Prostate gland (tissue), 2 donors: ENCODE measurements at regions not wholly inside any gene's neighbourhood (a gene's known extent, or its start where the extent isn't known, plus 50 kb on each side); places are given as distances from the start of the nearest gene placed in this dataset.

Experiments
- DNase-seq: peaks from one replicate; pipeline ENCODE4 v3.0.0-alpha.2; 2019; ENCODE audit warnings: low spot score
- H3K27ac ChIP-seq, 2 donors: fragments of 200-600 bp; sonication (generic); 2 replicates each; pipeline ENCODE4 v1.5.1; 2017 to 2019
- H3K27me3 ChIP-seq: fragments of 200-600 bp; sonication (generic); replicated peaks from 2 replicates; pipeline ENCODE4 v1.5.1; 2019; ENCODE audit not compliant: insufficient read depth
- H3K36me3 ChIP-seq, 2 donors: fragments of 200-600 bp; sonication (generic); 1 replicate in 1 of 2; 2 replicates in 1 of 2; pipeline versions ENCODE4 v1.5.1 to v1.8.1; 2017 to 2019
- H3K4me1 ChIP-seq: fragments of 200-600 bp; sonication (generic); replicated peaks from 2 replicates; pipeline ENCODE4 v1.5.1; 2019
- H3K4me3 ChIP-seq, 2 donors: fragments of 200-600 bp; sonication (generic); 2 replicates each; pipeline ENCODE4 v1.5.1; 2017 to 2019
- H3K9me3 ChIP-seq: fragments of 200-600 bp; sonication (generic); 2 replicates; pipeline ENCODE4 v1.5.1; 2017
- POLR2A ChIP-seq: fragments of 450-650 bp; IDR thresholded peaks from one replicate; pipeline ENCODE4 v1.6.1; 2016; ENCODE audit warnings: antibody characterized with exemption, mild to moderate bottlenecking
- POLR2AphosphoS5 ChIP-seq: sonication (generic); formaldehyde crosslinking; IDR thresholded peaks from one replicate; pipeline ENCODE4 v1.6.1; 2017; ENCODE audit warnings: antibody characterized with exemption
- WGBS: methylation state at CpG from one replicate; pipeline ENCODE4 v1.1.5; 2018; 5-methylcytosine and 5-hydroxymethylcytosine counted together
- intact Hi-C: fragments of 100-400 bp; cut with DNase I; formaldehyde crosslinking; loops from one replicate; pipeline ENCODE4 v1.14.2; 2022
- TF ChIP-seq, protein P1 (sequence below), 4 experiments: fragments of 200-600 bp in 2 of 4; fragments of 450-650 bp in 2 of 4; sonication (generic) in 2 of 4; IDR thresholded peaks; 1 replicate in 3 of 4; 2 replicates in 1 of 4; pipeline ENCODE4 v1.5.1; 2016 to 2019; ENCODE audit warnings: antibody characterized with exemption in 4 of 4, mild to moderate bottlenecking in 2 of 4, moderate library complexity in 2 of 4

DNA sequence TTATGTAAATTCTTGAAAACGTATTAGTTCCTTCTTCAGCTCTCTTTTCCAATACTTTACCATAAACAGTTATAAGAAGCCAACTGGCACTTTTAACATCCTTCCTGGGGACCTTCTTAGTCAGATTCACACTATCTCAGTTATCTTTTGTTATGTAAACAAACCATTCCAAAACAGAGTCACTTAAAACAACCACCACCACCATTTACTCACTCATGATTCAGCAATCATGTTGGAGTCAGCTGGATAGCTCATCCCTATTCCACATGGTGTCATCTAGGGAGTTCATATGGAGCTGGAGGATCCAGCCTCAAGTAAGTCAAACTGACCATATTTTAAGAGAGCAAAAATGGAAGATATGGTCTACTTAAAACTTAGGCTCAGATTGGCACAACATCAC lies 240.3 kb upstream of the IRX3 start:
- 80% methylated on average over 1 of the region's 1 CpG for WGBS
- H3K27me3 ChIP-seq: no peaks in the 10 kb centered on the region
- TF ChIP-seq, protein P1, sequence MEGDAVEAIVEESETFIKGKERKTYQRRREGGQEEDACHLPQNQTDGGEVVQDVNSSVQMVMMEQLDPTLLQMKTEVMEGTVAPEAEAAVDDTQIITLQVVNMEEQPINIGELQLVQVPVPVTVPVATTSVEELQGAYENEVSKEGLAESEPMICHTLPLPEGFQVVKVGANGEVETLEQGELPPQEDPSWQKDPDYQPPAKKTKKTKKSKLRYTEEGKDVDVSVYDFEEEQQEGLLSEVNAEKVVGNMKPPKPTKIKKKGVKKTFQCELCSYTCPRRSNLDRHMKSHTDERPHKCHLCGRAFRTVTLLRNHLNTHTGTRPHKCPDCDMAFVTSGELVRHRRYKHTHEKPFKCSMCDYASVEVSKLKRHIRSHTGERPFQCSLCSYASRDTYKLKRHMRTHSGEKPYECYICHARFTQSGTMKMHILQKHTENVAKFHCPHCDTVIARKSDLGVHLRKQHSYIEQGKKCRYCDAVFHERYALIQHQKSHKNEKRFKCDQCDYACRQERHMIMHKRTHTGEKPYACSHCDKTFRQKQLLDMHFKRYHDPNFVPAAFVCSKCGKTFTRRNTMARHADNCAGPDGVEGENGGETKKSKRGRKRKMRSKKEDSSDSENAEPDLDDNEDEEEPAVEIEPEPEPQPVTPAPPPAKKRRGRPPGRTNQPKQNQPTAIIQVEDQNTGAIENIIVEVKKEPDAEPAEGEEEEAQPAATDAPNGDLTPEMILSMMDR (IDR thresholded peaks at IDR 0.05): no peak
- no peak for TF ChIP-seq POLR2AphosphoS5
- H3K4me1 ChIP-seq: no peaks in the 10 kb centered on the region
- no peaks in the 10 kb centered on the region for H3K9me3 ChIP-seq
- DNase-seq: no peak
- no peak overlapping the region for H3K4me3 ChIP-seq
- no peaks in the 10 kb centered on the region for H3K36me3 ChIP-seq
- intact Hi-C loops: no loop called here
- no peak overlapping the region for H3K27ac ChIP-seq

- H3K27ac ChIP-seq: no peak overlapping the region
- 89% methylated on average over 1 of the region's 1 CpG for WGBS
- H3K4me3 ChIP-seq: no peak overlapping the region
- DNase-seq: no peak
- TF ChIP-seq, protein P1 (IDR thresholded peaks at IDR 0.05): no peak
- TF ChIP-seq POLR2A (no peak), POLR2AphosphoS5 (no peak)
- no peaks in the 10 kb centered on the region for H3K36me3 ChIP-seq
- H3K9me3 ChIP-seq: no peaks in the 10 kb centered on the region
- no peaks in the 10 kb centered on the region for H3K4me1 ChIP-seq
- no peaks in the 10 kb centered on the region for H3K27me3 ChIP-seq
- intact Hi-C loops: no loop called here
Measured at GRCh38 chr16:54526087-54526486, 239.5 kb upstream of the IRX3 start.

DNA sequence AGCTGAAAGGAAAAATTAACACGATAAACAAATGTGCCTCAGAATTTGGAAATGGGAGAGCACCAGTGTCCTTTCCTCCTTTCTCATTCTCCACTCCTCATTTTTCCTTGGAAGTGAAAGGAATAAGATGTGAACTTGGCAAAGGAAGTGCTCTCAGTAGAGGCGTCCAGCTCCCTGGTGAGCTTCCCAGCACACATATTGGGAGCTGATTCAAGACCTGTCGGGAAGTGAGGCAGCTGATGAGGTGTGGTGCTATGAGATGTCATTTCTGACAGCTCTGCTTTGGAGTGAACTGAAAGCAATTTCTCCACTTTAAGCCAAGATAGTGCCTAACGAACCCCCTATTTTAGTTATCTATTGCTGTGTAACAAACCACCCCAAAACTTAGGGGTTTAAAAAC lies 238.5 kb upstream of the IRX3 start:
- TF ChIP-seq POLR2A: no peak
- TF ChIP-seq, protein P1 (IDR thresholded peaks at IDR 0.05): no peak
- no peak for TF ChIP-seq POLR2AphosphoS5
- H3K27me3 ChIP-seq: no peaks in the 10 kb centered on the region
- intact Hi-C loops: no loop called here
- no peak overlapping the region for H3K4me3 ChIP-seq
- DNase-seq: no peak
- WGBS: 86% methylated on average over 4 of the region's 4 CpGs
- H3K36me3 ChIP-seq: no peaks in the 10 kb centered on the region
- no peaks in the 10 kb centered on the region for H3K4me1 ChIP-seq
- no peaks in the 10 kb centered on the region for H3K9me3 ChIP-seq
- H3K27ac ChIP-seq: no peak overlapping the region

GRCh38 chr16:54522584-54522983 lies 236.0 kb upstream of the IRX3 start:
- intact Hi-C loops: no loop called here
- H3K27ac ChIP-seq: no peak overlapping the region
- no peak overlapping the region for H3K4me3 ChIP-seq
- H3K36me3 ChIP-seq: no peaks in the 10 kb centered on the region
- DNase-seq: no peak
- H3K9me3 ChIP-seq: no peaks in the 10 kb centered on the region
- TF ChIP-seq, protein P1 (IDR thresholded peaks at IDR 0.05): no peak
- TF ChIP-seq POLR2AphosphoS5 (no peak), POLR2A (no peak)
- 74% methylated on average over 5 of the region's 5 CpGs for WGBS
- no peaks in the 10 kb centered on the region for H3K4me1 ChIP-seq
- no peaks in the 10 kb centered on the region for H3K27me3 ChIP-seq

GRCh38 chr16:54521327-54521726 lies 234.7 kb upstream of the IRX3 start:
- no peak for TF ChIP-seq POLR2A
- TF ChIP-seq, protein P1 (IDR thresholded peaks at IDR 0.05): no peak
- TF ChIP-seq POLR2AphosphoS5: no peak
- H3K4me1 ChIP-seq: no peaks in the 10 kb centered on the region
- no peak overlapping the region for H3K4me3 ChIP-seq
- intact Hi-C loops: no loop called here
- no peaks in the 10 kb centered on the region for H3K27me3 ChIP-seq
- no peaks in the 10 kb centered on the region for H3K36me3 ChIP-seq
- no peaks in the 10 kb centered on the region for H3K9me3 ChIP-seq
- no peak overlapping the region for H3K27ac ChIP-seq
- DNase-seq: no peak
- WGBS: 81% methylated on average over 2 of the region's 2 CpGs
